Adrenal gland (tissue), 9 donors: ENCODE measurements at regions not wholly inside any gene's neighbourhood (a gene's known extent, or its start where the extent isn't known, plus 50 kb on each side); places are given as distances from the start of the nearest gene placed in this dataset.

Experiments used
- DNase-seq, 7 donors: peaks; one replicate each; pipeline ENCODE4 v3.0.0-alpha.2; 2019 to 2020
- H3K27ac ChIP-seq, 5 donors: fragments of 200-600 bp; sonication (generic) in 4 of 5; 1 replicate in 3 of 5; 2 replicates in 2 of 5; pipeline versions ENCODE4 v1.5.1 to v1.8.0; 2016 to 2020; ENCODE audit warnings: mild to moderate bottlenecking in 1 of 5
- H3K27me3 ChIP-seq: fragments of 200-600 bp; 2 replicates; pipeline ENCODE4 v1.8.0; 2021
- H3K36me3 ChIP-seq, 2 donors: fragments of 200-600 bp; replicated peaks in 1 of 2; 1 replicate in 1 of 2; 2 replicates in 1 of 2; pipeline versions ENCODE4 v1.5.1 to v1.8.0; 2018 to 2022
- H3K4me1 ChIP-seq, 2 donors: fragments of 200-600 bp; replicated peaks in 1 of 2; 1 replicate in 1 of 2; 2 replicates in 1 of 2; pipeline versions ENCODE4 v1.5.1 to v1.8.0; 2018 to 2021
- H3K4me3 ChIP-seq, 4 donors: fragments of 200-600 bp; sonication (generic) in 3 of 4; one replicate each; pipeline ENCODE4 v1.5.1; 2016 to 2018
- H3K9me3 ChIP-seq, 3 donors: fragments of 200-600 bp; sonication (generic) in 1 of 3; replicated peaks in 1 of 3; 1 replicate in 2 of 3; 2 replicates in 1 of 3; pipeline versions ENCODE4 v1.5.1 to v1.8.0; 2016 to 2021
- POLR2A ChIP-seq, 2 donors: fragments of 450-650 bp; IDR thresholded peaks; one replicate each; pipeline ENCODE4 v1.6.1; 2017; ENCODE audit warnings: antibody characterized with exemption in 2 of 2, mild to moderate bottlenecking in 2 of 2, moderate library complexity in 1 of 2
- whole genome bisulfite sequencing, 4 donors: extraction: QIAGEN DNeasy Blood & Tissue Kit in 2 of 4; methylation state at CpG; one replicate each; pipeline versions ENCODE4 v1.1.5 to v1.1.7; 2013 to 2017; 5-methylcytosine and 5-hydroxymethylcytosine counted together
- intact Hi-C, 2 donors: fragments of 100-400 bp; cut with DNase I; formaldehyde crosslinking; loops; one replicate each; pipeline versions ENCODE4 v1.14.1 to v1.15.0; 2022 to 2023
- TF ChIP-seq, protein P1 (sequence below), 6 experiments: fragments of 450-650 bp in 4 of 6; fragments of 200-600 bp in 2 of 6; sonication (generic) in 1 of 6; IDR thresholded peaks; 1 replicate in 5 of 6; 2 replicates in 1 of 6; pipeline versions ENCODE4 v1.5.1 to v1.8.0; 2016 to 2021; ENCODE audit warnings: antibody characterized with exemption in 6 of 6, mild to moderate bottlenecking in 2 of 6, moderate library complexity in 1 of 6
- donor health status: healthy with polysubstance abuse.
- donor health status: Bipolar disorder and iron deficiency.
- donor health status: DM: yes; HTN: yes; CAD: no.
- donor health status: DM: no; HTN: no; CAD: no.
- donor health status: DM: no; HTN: no; CAD: no.

DNA sequence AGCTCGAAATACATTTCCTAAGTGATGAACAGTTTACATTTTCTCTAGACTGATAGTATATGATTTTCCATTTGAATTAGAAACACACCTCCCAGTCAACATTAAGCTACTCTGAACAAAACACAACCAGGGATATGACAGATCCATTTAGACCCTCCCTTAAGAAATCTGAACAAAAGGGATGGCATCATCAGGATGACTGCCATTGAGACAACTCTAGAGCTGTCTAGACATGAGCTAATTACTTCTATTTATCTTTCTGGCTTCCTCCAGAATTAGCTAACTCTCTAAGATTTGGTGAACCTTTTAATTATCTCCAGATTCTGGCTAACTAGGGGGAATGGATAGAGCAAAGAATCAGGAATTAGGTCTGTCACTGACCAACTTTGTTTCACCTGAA is 92.9 kb upstream of the IGF1 start:
- WGBS, 4 donors, result 65 to 74% (median 68%) methylated on average over 1 of the region's 1 CpG
- Histone ChIP-seq H3K36me3 (no peaks in the 10 kb centered on the region), H3K27ac (no peak overlapping the region), H3K27me3 (no peaks in the 10 kb centered on the region), H3K4me1 (no peaks in the 10 kb centered on the region), H3K9me3 (no peaks in the 10 kb centered on the region), H3K4me3 (no peak overlapping the region)
- TF ChIP-seq, protein P1, sequence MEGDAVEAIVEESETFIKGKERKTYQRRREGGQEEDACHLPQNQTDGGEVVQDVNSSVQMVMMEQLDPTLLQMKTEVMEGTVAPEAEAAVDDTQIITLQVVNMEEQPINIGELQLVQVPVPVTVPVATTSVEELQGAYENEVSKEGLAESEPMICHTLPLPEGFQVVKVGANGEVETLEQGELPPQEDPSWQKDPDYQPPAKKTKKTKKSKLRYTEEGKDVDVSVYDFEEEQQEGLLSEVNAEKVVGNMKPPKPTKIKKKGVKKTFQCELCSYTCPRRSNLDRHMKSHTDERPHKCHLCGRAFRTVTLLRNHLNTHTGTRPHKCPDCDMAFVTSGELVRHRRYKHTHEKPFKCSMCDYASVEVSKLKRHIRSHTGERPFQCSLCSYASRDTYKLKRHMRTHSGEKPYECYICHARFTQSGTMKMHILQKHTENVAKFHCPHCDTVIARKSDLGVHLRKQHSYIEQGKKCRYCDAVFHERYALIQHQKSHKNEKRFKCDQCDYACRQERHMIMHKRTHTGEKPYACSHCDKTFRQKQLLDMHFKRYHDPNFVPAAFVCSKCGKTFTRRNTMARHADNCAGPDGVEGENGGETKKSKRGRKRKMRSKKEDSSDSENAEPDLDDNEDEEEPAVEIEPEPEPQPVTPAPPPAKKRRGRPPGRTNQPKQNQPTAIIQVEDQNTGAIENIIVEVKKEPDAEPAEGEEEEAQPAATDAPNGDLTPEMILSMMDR (IDR thresholded peaks at IDR 0.05), result no peak
- no peak for TF ChIP-seq POLR2A (IDR thresholded peaks at IDR 0.05)
- no peak for DNase-seq
- intact Hi-C loops, result no loop called here

DNA sequence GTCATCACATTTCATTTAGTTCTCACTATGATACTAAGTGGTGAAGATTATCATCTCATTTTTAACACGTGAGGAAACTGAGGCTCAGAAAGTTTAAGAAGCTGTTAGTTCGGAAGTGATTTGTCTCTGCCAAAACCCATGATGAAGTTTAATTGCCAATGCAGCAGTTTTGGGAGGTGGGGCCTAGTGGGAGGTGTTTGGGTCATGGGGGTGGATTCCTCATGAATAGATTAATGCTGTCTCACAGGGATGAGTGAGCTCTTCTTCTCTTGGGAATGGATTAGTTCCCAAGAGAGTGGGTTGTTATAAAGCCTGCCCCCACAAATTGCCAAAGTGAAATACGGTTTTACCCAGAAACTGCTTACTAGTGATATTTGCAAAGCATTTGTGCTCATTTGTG is 91.5 kb upstream of the IGF1 start:
- H3K36me3 ChIP-seq, result no peaks in the 10 kb centered on the region
- H3K27me3 ChIP-seq, result no peaks in the 10 kb centered on the region
- H3K4me1 ChIP-seq, result no peaks in the 10 kb centered on the region
- no peak overlapping the region for H3K27ac ChIP-seq
- no peaks in the 10 kb centered on the region for H3K9me3 ChIP-seq
- 65 to 72% (median 71%) methylated on average over 3 of the region's 3 CpGs for WGBS, 4 donors
- DNase-seq, result no peak
- no peak overlapping the region for H3K4me3 ChIP-seq
- TF ChIP-seq, protein P1 (IDR thresholded peaks at IDR 0.05), result no peak
- TF ChIP-seq POLR2A (IDR thresholded peaks at IDR 0.05), result no peak
- intact Hi-C loops, result no loop called here

DNA sequence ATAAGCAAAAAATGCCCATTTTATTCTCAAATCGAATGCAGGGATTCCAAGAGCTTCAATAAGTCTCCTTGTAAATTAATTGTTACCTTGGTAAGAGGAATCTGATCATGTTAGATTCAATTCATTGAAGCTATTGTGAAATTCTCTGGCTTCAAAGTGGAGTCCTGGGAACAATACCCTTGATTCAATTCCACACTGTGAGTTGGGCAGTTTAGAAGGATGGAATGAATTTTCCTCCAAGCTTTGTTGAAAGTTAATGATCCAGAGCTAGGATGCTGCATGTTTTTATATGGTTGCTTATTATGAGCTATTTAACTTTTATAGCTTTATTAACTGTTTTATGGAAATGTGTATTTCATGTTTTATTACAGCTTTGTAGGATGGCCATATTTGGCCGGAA is 89.9 kb upstream of the IGF1 start:
- no peak overlapping the region for H3K4me3 ChIP-seq
- H3K27me3 ChIP-seq, result no peaks in the 10 kb centered on the region
- 73 to 85% (median 78%) methylated on average over 2 of the region's 2 CpGs for WGBS, 4 donors
- TF ChIP-seq, protein P1 (IDR thresholded peaks at IDR 0.05), result no peak
- TF ChIP-seq POLR2A (IDR thresholded peaks at IDR 0.05), result no peak
- intact Hi-C loops, result no loop called here
- no peaks in the 10 kb centered on the region for H3K9me3 ChIP-seq
- no peaks in the 10 kb centered on the region for H3K4me1 ChIP-seq
- H3K36me3 ChIP-seq, result no peaks in the 10 kb centered on the region
- no peak overlapping the region for H3K27ac ChIP-seq
- no peak for DNase-seq

DNA sequence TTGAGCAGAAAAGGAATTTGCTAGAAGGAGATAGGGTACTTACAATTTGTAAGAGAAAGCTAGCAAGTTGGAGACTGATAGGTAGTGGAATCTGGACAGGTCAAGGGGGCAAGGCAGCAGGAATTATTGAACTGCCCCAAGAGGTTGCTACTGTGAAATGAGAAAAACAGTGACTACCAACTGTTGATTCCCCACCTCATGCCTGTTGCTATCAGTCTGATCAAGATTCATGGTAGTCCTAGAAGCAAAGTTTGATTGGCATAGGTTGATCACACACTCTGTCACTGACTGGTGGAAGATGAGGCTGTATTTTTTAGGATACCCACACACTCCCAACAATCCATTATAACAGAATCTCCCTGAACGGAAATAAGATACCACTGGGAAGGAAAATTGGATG is 89.4 kb upstream of the IGF1 start:
- Histone ChIP-seq H3K27me3 (no peaks in the 10 kb centered on the region), H3K4me3 (no peak overlapping the region), H3K36me3 (no peaks in the 10 kb centered on the region), H3K27ac (no peak overlapping the region), H3K9me3 (no peaks in the 10 kb centered on the region), H3K4me1 (no peaks in the 10 kb centered on the region)
- intact Hi-C loops, result no loop called here
- TF ChIP-seq, protein P1 (IDR thresholded peaks at IDR 0.05), result no peak
- TF ChIP-seq POLR2A (IDR thresholded peaks at IDR 0.05), result no peak
- no peak for DNase-seq
- 43 to 90% (median 71%) methylated on average over 1 of the region's 1 CpG for WGBS, 4 donors
